Suppressor macrophage (primary cell): ENCODE measurements at regions not wholly inside any gene's neighbourhood (a gene's known extent, or its start where the extent isn't known, plus 50 kb on each side); places are given as distances from the start of the nearest gene placed in this dataset.
A peak's percentile ranks its signal among the peaks of the same experiment; 100 is the strongest.

Experiments used
- DNase-seq, 4 experiments: peaks; one replicate each; pipeline ENCODE4 v3.0.0-alpha.2; 2020 to 2022

DNA sequence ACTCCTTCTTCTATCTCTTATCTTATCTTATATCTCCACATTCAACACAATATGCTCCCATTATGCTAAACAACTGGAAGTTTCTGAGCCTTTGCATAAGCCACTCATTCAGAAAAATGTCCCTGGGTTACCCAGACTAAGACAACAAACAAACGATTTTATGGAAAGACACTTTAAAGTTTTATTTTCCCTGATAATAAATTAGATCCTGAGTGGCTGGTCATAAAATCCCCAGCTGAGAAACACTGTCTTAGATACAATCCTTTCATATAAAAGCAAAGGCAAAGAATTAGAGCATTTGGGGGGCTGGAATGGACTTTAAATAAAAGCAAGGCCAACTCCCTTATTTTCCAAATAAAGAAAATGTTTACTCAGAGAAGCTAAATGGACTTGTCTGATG is 322.3 kb downstream of the GBE1 start:
- no peak for DNase-seq

DNA sequence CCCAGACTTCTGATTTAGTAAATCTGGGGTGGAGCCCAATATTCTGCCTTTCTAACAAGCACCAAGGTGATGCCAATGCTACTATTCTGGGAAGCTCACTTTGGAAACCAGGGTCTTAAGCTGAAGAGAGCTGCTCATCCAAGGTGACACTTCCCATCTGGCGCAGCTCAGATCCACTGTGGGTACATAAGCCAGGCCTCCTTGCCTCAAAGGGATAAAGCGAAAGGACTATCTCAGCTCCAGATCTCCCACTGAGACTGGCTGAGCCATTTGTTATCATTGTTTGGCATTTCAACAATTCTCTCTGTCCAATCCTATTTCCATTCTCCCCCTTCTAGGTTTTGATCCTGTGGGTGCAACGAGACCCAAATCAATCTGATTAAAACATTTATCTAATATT is 323.8 kb downstream of the GBE1 start:
- no peak for DNase-seq

DNA sequence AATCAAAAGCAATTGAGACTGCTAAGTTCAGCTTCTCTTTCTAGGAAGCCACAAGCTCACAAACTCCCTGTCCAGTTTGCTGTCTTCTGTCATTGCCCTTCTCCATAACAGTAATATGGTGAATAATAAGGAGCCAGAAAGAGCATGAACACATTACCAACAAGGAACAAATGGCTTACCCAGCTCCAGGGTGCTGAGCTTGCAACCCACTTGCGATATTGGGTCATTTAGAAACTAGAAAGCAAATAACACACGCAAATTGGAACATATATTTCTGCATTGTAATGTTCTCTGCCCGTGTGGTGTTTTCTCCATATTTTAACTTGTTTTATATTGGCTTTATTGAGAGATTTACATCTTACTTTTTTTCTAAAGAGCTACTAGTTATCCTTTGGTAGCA is 325.3 kb downstream of the GBE1 start:
- DNase-seq, result no peak

DNA sequence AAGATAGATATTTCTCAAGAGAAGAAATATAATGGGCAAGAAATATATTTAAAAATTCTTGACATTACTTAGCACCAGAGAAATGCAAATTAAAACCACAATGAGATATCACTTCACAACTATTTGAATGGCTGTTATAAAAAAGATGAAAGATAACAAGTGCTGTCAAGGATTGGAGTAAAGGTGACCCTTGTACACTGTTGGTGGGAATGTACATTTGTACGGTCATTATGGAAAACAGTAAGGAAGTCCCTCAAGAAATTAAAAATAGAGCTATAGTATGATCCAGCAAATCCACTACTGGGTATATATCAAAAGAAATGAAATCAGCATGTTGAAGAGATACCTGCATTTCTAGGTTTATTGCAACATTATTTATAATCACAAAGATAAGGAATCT is 326.4 kb downstream of the GBE1 start:
- DNase-seq, result no peak

DNA sequence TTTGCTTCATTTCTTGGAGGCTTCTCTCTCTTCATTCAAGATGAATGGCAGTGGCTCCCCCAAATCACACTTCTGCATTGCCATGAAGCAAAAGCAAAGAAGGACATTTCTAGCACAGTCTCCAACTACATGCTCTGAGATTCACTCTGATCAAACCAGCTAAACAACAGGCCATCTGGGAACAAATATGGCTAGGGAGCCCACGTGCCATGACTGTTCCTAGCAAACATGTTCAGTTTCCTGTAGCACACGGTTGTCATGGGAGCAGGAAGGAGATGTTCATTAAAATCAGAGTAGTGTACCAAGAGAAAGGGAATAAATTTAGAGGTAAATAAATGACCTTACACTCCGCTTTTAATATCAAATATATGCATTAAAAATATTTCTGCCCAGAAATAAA is 327.3 kb downstream of the GBE1 start:
- no peak for DNase-seq

DNA sequence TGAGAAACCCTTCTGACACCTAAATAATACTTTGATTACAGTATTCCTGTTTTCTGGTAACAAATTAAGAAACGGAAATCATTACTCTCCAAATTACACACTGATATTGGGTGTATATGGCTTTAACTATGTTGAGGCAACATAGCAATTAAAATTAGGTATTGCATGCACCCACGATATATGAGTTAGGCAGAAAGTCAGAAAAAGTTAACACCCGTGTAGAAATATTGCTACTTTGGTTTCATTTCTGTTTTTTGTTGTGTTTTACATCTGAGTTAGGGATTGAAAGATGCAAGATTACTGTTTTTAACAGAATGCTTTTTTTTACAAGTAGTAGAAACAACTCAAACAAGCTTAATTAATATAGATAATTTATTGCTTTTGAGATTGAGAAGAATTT is 327.8 kb downstream of the GBE1 start:
- DNase-seq, result no peak

DNA sequence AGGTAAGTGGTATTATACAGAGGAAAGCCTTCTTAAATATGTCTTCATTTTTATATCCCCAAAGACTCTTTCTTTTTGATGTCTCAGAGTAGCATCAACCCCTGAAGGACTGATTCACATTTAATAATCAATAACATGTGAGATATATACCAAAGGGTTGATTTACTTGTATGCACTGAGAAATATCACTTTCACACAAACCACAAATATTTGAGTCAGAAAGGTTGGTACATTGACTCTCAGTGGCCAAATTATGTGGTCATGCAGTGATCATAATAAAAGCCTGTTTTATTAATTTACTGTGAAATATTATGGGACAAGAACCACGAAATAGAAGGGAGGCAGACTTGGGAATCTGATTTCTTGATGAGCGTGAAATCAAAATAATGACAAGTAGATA is 329.0 kb downstream of the GBE1 start:
- DNase-seq, result no peak

DNA sequence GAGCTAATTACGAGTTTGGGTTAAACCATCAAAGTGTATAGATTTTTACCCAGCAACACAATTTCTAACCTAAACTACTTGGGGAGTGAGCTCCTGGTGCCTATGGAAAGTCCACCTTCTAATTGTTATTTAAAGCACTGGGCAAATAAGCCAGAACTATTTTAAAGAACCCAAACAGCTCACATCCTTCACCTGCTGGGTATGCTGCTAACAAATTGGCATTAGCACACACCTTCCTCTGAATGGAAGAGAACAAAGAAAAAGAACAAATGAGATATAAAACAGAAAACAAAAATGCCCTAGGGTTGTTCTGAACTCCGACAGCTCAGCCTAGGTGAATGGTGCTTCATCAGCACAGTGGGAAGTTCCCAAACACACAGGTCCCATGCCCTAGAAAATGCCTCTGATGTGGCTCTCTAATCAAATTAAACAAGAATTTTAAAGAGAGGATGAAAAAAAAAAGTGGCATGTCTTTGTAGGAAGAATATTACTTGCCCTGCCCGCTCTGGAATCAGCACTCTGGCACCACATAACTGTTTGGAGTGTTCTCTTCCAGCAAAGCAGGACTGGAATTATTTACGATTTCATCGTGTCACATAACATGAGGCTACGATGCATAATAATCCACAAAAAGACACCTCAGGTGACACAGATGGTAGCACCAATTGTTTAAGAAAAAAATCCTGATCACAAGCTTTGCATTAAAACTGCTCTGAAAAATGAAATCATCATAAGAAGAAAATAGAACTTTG is 334.4 kb downstream of the GBE1 start:
- no peak for DNase-seq

DNA sequence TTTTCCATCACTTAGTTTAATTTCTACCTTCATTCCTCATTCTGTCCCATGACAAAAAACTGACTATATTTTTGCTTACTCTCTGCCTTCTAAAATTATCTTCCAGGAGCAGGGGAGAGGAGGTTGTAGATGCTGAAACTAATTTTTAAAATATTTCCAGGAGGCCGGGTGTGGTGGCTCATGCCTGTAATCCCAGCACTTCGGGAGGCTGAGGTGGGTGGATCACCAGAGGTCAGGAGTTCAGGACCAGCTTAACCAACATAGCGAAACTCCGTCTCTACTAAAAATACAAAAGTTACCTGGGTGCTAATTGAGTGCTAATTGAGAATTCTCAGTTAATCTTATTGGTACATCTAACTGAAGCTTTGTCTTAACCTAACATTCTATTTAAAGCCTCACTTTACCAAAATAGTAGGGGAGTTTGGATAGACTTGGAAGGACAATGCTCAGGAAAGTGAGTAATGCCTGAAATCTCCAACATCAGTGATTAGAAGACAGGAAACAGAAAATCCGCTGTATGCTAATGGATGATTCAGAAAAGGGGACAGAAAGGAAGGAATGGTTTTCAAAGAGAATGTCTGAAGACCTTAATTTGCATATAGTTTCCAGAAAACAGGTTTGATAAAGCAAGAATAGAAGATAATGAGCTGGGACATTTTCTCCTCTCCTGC is 336.1 kb downstream of the GBE1 start:
- no peak for DNase-seq

DNA sequence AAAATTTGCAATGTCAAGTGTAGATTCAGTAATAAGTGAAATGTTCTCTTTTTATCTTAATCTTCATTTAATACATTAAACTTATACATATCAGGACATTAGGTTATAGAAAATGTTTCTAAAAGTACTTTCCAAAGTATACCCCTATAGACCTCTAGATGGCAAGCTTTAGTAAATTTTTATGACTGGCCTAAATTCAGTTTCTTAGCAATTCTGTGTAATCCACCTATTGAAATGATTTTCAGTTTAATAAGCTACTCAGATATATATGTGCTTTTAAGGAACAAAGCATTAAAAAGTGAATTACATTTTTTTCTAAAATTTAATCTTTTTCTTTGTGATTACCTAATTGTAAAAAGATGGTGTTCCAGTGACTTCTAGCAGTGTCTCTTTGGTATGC is 342.2 kb downstream of the GBE1 start:
- peak in 2 of 4 experiments; percentile 11 to 28 for DNase-seq

DNA sequence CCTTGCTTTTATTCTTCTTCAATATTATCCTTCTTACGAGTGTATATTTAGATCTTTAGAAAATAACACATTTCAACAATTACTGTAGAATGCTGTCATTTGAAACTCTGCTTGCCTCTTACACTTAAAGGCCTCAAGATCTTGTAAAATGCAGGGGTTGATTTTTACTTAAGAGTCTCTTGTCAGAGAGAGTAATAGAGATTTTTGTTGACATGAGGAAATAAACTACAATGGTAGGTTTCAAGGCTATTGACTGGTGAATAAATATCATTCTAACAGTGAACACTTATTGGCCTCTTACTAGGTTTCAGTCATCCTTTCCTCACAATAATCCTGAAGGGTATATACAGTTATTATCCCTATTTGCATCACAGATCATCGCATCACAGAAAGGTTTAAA is 344.6 kb downstream of the GBE1 start:
- DNase-seq, result no peak

DNA sequence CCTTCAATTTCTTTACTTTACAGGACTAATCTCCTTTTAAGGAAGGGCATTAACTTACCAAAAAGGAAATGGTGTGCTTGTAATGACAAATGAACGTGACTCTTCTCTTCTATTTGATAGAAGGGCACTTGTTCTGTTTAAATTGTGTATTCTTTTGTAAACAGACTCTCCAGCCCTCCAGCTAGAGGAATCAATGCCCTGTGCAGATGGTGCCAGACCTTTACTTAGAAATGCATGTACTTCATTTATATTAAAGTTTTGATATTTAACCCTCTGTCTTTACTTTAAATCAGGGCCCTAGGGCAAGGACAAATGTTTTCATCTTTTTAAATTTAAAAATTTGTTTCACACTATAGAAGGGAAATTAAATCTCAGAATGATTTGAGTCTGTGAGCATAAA is 355.1 kb downstream of the GBE1 start:
- DNase-seq, result no peak

DNA sequence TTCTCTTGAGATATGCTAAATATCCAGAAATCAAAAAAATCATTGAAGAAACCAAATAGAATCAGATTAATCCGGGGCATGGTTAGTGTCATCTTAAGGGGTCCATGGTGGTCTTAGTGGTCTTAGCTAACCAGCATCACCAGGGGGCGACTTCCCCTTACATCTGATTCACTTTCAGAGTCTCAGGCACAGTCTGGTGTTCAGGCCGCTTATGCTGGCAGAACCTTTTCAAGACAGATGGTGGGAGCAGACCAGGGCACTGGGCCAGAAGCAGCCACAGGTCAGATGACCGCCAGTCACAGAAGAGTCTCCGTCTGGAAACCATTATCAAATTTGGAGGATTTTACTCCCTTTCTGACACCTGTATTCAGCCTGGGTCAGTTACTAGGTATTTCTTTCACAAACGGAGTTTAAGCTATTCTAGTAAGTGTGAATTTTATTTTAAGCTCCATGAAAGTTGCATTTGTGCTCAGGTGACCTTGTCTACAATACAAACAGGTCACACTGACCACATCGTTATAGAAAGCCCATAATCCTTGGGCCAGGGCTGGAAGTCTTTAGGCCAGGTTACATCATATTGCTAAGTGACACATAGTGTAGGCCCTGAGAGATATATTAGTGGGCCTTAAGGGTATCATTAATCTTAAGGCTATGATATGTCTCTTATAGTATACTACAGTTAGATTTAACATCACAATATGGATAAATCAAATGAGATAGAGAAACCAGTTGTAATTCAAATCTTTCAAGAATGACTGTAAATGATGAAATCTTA is 365.5 kb downstream of the GBE1 start:
- no peak for DNase-seq

DNA sequence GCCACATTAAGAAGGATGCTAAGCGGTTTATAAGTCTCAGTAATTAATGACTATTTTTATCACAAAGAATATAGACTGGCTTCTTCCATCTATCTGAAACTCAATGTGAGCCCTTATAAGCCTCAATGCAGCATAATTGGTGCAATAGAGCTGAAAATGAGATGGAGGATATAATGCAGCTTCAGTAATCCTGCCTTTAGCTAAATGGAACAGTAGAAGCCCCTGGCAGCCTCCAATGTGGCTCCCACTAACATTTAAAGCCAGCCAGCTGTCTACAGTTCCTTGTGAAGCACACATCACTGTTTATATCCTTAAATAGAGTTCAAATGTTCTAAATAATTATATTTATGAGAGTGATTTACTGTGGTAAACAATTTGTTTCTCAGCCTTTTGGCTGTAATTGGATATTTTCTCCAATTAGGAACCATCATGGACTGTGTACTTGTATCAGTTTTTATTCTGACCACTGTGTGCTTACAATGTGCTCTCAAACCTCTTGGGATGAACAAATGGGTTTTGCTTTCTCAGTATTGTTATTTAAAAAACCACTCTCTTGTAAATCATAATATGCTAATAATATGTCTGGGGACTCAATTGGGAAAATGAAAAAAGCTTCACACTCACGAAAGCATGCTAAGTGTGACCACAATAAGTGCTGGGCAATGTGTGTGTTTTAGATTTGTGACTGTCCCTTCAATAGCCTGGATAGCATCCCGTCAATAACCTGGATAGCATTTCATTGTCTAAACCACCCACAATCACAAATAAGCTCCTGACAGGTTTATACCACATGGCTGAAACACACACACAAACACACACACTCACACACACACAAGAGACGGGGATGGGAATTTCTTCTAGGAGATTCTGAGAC is 366.6 kb downstream of the GBE1 start:
- DNase-seq, result no peak

DNA sequence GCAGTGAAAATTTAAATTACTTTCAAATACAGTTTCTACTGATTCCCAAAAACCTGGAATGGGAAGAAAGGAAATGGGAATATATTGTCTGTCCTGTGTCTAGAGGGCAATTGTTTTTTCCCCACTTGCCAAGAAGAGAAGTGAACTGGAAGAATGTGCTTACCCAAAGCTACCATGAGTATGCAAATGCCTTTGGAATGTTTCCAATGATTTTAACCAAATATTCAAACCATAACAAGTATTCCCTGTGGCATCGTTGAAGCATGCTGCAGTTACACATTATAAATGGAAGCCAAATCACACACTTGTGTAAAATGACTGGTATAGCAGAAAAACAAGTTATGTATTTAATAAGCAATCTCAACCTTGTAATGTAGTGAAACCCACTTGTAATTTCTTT is 368.2 kb downstream of the GBE1 start:
- no peak for DNase-seq

DNA sequence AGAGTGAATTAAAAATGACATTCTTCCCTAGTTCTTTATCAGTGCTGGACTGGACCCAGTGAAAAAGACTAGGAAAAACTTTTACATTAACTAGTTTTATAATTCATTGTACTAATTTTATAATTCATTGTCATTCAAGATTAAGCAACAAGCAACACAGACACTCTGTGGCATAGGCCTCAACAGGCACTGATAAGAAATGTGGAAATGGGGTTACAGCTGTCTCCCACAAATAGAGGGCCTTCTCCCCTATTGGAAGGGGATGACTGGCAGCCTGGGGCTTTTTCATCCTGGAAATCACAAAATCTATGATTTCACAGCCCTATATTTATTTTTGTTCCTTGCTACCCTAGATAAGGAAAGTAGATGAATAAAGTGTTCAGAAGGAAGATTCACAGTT is 370.6 kb downstream of the GBE1 start:
- no peak for DNase-seq

DNA sequence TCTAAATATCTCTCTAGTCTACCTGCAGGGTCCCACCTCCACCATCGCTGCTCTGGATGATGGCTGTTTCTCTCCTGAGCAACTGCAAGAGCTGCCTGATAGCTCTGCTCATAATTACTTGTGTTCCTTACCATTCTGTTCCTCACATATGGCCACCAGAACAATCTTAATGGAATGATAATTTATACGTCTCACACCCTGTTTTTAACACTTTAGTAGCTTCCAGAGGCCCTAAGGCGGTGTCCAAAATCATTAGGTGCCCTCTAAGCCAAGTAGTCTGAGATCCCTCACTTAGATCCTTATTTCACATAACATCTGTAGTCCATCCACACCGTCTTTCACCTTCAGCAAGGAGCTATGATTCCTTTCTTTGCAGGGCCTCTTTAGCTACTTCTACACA is 373.3 kb downstream of the GBE1 start:
- DNase-seq, result no peak

DNA sequence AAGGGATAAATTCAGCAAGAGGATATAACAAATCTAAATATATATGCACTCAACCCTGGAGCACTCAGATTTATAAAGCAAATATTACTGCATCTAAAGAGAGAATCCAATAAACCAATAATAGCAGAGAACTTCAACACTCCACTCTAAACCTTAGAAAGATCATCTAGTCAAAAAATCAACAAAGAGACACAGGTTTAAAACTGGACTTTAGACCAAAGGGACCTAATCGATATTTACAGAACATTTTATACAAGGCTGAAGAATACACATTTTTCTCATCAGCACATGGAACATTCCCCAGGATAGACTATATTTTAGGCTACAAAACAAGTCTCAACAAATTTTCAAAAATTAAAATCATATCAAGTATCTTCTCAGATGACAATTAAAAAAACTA is 379.0 kb downstream of the GBE1 start:
- DNase-seq, result no peak

DNA sequence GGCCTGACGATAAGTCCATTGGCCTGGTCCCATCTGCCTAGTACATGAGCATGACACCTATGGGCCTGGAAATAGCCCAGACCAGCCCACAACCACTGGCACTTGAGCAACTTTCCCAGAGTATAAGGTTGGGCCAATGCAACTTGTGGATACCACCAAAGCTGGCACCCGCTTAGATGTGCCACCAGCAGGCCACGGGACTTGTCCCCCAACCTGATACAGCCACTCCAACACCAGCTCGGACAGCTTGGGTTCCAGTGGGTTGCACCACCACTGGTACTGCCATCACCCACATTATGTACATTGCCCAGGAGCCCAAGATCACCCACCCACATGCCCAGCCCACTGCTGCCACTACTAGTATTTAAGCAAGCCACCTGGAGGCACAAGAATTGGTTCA is 381.2 kb downstream of the GBE1 start:
- no peak for DNase-seq

DNA sequence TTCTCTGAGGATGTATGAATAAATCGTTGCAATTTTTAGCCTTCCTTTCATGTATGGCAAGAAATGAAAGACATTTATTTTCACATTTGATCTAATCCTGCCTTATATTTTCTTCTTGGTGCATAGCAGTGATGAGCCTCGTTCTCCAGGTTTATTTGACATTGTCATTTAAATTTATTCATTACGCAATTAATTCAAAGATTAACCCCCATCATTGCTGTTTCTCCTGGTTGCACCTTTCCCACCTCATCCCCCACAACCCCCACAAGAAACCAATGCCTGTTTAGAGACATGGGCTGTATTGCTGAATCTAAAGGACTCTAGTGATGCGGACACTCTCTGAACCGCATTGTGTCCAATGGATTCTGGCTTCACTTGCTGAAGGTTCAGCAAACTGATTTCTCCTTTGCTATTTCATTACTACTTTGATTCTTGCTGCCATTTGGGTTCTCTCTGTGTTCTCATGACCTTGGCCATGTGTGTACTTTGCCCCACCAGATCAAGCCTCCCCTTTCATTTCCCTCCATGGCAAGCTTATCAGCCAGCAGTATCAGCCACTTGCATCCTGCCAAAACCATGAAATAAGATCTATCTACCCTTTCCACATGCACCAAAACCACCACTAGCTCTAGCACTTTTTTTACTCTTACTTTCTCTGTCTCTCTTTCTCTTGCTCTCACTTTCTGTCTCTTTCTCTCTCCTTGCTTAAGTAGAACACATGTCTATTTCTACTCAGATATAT is 382.7 kb downstream of the GBE1 start:
- DNase-seq, result no peak

DNA sequence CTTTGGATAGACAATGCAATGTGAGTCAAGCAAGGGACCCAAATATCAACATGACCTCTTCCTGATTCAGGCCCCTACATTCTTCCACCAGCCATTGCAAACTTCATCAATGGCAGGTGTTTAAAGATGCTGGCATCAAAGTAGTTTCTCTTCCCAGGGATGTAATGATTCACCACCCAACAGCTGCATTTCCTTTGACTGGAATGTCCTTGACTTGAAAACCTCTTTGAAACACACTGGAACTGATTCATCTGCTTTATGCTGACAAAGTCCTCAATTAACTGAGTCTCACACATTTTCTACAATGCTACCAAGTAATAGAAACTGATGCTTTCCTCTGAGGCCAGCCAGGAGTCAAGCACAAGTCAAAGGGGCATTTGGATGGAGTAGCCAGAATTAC is 385.5 kb downstream of the GBE1 start:
- DNase-seq, result no peak

DNA sequence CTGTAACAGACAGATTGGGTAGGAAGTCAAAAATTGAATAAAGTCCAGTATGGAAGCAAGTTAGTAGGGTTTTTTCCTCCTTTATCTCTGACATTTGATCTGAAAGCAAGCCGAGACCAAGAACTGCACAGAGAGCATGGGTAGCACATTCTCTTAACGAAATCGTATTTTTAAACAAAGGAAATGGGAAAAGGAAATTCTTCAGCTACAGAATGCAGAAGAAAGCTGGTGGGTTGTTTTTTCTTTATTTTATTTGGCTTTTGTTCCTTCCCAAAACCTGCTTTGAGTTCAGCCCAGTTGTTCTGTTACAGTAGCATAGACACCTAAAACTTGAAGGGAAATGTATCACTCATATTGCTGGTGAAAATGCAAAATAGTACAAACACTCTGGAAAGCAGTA is 397.0 kb downstream of the GBE1 start:
- DNase-seq, result no peak
